ENCODE measurements at regions not wholly inside any gene's neighbourhood (a gene's known extent, or its start where the extent isn't known, plus 50 kb on each side); places are given as distances from the start of the nearest gene placed in this dataset.

GRCh38 chrX:44470816-44471215 lies 71.8 kb downstream of the FUNDC1 start:
- no peak overlapping the region for H3K4me3 ChIP-seq (ENCODE audit: low read depth, low read length)
- DNase-seq (ENCODE audit: low read depth): no peak
- no peak for TF ChIP-seq CTCF (IDR thresholded peaks at IDR 0.05; ENCODE audit: insufficient read depth, low read depth, low read length)

GRCh38 chrX:44462850-44463249 lies 79.8 kb downstream of the FUNDC1 start:
- TF ChIP-seq CTCF (IDR thresholded peaks at IDR 0.05; ENCODE audit: insufficient read depth, low read depth, low read length): no peak
- H3K4me3 ChIP-seq (ENCODE audit: low read depth, low read length): no peak overlapping the region
- no peak for DNase-seq (ENCODE audit: low read depth)

- DNase-seq (ENCODE audit: low read depth): no peak
- no peak for TF ChIP-seq CTCF (IDR thresholded peaks at IDR 0.05; ENCODE audit: insufficient read depth, low read depth, low read length)
- H3K4me3 ChIP-seq (ENCODE audit: low read depth, low read length): no peak overlapping the region
Observed at GRCh38 chrX:44459501-44459900, 83.2 kb downstream of the FUNDC1 start.

- H3K4me3 ChIP-seq (ENCODE audit: low read depth, low read length): no peak overlapping the region
- DNase-seq (ENCODE audit: low read depth): no peak
- no peak for TF ChIP-seq CTCF (IDR thresholded peaks at IDR 0.05; ENCODE audit: insufficient read depth, low read depth, low read length)
Observed at GRCh38 chrX:44456685-44457084, 86.0 kb downstream of the FUNDC1 start.

- TF ChIP-seq CTCF (IDR thresholded peaks at IDR 0.05; ENCODE audit: insufficient read depth, low read depth, low read length): no peak
- DNase-seq (ENCODE audit: low read depth): no peak
- H3K4me3 ChIP-seq (ENCODE audit: low read depth, low read length): no peak overlapping the region
Observed at GRCh38 chrX:44451056-44451455, 91.6 kb downstream of the FUNDC1 start.

GRCh38 chrX:44447214-44447613 lies 95.4 kb downstream of the FUNDC1 start:
- H3K4me3 ChIP-seq (ENCODE audit: low read depth, low read length): no peak overlapping the region
- no peak for DNase-seq (ENCODE audit: low read depth)
- no peak for TF ChIP-seq CTCF (IDR thresholded peaks at IDR 0.05; ENCODE audit: insufficient read depth, low read depth, low read length)

- no peak for DNase-seq (ENCODE audit: low read depth)
- no peak overlapping the region for H3K4me3 ChIP-seq (ENCODE audit: low read depth, low read length)
- no peak for TF ChIP-seq CTCF (IDR thresholded peaks at IDR 0.05; ENCODE audit: insufficient read depth, low read depth, low read length)
Observed at GRCh38 chrX:44440006-44440405, 96.5 kb upstream of the EFHC2 start.
